ENCODE measurements at regions not wholly inside any gene's neighbourhood (a gene's known extent, or its start where the extent isn't known, plus 50 kb on each side); places are given as distances from the start of the nearest gene placed in this dataset.
"Not testable (repeated sequence)": the region's sequence is repeated elsewhere in the genome, so short reads cannot be mapped to it uniquely, and the experiment has no call there.

DNA sequence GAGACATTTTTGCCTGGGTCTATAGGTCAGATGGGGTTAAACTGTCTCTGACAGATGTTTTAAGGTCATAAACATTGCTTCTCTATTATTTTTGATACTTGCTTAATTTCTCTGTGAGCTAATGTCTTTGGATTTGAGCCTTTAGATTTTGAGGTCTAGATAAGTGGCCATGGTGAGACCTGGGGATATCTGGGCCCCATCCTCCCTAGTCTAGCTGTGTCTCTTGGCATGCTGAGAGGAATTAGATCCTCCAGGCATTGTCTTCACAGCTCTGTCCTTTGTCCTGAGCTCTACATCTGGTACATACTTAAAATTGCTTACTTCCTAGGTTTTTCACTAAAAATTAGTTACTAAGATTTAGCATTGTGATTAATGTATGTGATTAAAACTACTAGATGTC is 265.0 kb upstream of the NPSR1 start:
- no peak for DNase-seq (ENCODE audit: low read depth)

DNA sequence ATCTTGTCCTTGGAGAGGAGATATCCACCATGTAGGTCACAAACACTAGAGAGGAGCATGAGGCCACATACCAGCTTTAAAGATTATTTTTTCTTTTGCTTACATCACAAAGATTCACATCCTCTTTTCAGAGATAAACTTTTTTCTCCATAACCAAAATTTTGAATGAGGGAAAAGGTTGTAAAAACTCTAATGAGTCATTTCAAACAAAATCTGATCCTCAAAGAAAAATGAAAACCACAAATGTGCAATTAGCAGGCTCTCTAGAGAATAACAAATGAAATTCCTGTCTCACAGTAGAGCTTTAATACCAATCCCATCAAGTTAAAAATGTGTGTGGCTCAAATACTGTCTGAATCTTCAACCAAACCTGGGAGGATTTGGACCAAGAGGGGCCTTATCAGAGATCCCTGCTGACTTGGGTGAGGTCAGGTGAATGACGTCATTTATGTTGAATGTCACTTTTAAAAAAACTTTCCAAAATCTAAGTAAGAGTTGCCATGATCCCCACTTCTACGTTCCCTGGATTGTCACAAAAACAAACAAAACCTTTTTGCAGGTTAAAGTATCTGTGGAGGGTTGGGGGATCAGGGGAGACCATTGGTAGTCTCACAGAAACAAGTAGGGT is 261.5 kb upstream of the NPSR1 start:
- DNase-seq (ENCODE audit: low read depth): no peak

DNA sequence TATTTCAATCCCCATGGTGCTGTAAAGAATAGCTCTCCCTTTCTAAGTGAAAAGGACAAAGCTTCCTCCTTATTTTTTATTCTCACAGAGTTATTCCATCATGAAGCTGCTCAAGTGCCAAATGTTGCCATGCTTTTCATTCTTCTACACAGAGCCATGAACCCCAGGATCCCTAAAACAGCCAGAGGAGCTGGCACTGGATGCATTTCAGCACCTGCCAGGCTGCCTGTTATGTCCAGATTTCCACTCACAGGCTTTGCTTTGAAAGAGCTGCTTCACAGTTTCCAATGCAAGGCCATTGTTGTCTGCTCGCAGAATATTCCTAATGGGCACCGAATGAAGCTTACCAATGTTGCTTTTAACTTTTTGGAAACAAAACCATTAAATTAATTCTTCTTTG is 256.2 kb upstream of the NPSR1 start:
- DNase-seq (ENCODE audit: low read depth): no peak

DNA sequence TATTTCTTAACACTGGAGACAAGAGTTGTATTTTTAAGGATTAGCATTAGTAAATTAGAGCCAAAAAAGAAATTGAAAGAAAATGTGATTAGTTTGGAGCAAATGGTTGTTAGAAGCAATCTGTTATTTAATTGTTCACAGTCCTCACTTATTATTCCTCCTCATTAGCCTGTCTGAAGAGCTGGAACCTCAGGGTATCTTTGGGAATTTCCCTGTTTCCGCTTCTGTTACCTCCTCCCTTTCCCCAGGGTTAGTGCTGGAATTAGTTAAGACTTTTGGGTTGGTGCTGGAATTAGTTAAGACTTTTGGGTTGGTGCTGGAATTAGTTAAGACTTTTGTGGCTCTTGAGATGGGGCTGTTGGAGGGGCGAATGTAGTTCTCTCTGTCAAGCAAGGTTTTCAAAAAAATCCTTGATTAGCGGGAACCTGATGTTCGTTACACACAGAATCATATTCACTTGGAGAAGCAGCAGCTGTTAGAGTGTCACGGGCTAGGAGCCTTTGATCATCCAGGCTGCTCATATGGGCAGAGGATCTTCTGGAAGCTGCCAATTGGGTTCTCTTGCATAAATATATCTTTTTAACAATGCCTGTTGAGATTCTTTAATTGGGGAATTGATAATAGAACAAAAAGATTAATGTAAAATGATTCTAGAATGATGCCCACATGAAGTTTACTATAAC is 251.0 kb upstream of the NPSR1 start:
- DNase-seq (ENCODE audit: low read depth): no peak

DNA sequence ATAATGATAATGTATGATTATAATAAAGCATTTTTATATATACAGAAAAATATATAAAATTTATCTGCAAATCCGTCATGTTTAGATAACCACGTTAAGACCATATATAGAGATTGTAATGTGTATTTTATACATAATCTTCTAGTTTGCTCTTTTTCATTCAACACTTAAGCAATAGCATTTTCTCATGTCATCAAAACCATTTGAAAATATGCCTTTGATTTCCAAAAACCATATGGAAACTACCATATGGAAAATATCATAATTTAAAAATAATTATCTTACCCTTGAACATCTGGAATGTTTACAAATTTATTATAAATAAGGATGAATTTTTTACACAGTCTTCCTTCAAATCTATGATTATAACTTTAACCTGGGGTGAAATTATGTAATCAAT is 250.4 kb upstream of the NPSR1 start:
- DNase-seq (ENCODE audit: low read depth): no peak

DNA sequence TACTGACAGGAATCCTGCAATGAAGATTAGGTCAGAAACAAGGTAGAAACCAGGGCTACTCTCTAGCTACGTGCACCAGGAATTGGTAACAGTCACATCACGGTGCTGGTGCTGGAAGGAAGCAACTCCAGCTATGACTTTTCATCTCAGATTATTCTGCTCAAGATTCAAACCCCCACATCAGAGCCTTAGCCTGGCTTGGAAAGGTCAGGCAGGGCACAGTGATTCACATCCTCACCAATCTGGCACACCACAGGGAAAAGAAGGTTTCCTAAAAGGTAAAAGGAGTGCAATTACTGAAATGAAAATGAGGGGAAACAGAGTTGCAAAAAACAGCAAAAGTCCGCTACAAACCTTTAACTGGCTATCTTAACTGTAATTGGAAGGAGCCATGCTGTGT is 240.2 kb upstream of the NPSR1 start:
- DNase-seq (ENCODE audit: low read depth): no peak

DNA sequence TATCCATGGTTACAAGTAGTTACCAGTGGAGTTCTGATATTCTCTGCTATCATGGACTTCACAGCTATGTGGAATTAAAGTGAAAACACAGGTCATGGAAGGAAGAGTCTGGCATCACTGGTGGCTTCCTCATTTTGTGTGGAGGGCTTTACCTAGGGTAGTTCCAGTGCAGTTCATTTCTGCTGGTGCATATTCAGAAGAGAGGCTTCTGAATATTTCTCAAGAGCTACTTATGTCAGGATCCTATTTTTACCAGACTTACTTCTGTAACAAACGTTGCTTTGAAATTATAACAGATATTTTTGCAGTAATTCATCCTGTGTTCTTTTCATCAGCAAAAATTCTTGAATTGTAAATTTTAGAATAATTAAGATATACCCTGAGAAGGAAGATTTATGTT is 236.5 kb upstream of the NPSR1 start:
- no peak for DNase-seq (ENCODE audit: low read depth)

DNA sequence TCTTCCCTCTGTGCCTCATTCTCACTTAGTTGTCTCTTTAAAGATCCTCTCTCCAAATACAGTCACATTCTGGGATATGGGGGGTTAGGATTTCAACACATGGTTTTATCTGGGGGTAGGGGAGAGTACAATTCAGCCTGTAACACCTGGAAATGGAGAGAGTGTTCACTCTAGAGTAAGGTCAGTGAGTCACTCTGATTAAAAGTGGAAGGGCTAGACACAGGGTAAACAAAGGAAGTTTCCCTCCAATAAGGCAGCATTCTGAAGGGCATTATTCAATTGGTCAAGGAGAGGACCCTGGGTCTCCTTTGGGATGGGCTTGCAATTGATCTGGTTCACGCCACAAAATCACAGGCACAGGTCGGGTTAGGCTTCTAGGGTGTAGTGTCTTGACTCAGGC is 232.8 kb upstream of the NPSR1 start:
- no peak for DNase-seq (ENCODE audit: low read depth)

DNA sequence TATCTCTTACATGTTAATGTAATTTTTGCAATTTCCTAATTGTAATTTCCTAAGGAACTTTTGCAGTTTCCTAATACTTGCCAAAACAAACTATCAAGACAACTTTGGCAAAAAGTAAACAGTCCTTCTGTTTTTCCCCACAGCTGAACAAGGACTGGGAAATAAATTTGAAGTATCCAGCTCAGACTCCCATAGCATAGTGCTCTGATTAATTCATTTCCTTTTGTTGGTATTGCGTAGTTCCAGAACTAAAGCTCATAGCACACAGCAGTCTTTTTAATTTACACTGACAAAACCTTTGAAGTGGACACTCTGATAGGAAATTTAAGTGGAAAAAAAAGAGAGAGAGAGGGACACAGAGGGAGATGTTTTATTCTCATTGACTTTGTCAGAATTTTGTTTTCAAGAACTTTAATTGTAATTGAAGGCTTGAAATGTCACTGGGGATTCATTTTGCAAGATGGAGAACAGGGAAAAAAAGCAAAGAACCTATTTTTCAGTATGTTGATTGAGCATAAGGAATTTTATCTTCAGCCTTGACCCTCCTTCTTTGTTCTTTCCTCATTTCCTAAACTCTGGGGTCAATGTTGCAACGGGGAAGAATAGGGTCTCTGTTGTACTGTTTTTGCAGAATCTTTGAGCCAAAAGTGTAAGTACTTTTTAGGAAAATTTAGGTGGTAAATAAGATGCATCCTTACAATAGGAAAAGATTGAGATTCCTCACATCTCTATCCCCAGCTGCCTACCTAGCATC is 232.2 kb upstream of the NPSR1 start:
- DNase-seq (ENCODE audit: low read depth): no peak

DNA sequence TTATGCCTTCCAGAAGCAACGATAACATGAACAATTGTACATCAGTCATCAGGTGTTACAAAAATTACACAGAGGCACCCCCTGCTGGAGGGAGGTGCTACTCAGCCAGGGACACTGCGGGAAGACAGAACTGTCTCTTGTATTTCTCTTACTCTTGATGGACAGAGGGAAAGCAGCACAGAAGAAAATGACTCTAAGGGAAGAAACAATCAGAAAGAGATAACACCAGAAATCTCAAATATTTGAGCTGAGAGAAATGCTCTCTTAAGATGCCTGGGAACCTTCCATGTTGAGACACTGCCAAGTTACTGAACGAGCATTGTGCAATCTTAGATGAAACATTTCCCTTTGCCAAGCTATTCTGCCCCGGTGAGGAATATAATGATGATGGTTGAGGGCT is 227.6 kb upstream of the NPSR1 start:
- DNase-seq (ENCODE audit: low read depth): no peak

DNA sequence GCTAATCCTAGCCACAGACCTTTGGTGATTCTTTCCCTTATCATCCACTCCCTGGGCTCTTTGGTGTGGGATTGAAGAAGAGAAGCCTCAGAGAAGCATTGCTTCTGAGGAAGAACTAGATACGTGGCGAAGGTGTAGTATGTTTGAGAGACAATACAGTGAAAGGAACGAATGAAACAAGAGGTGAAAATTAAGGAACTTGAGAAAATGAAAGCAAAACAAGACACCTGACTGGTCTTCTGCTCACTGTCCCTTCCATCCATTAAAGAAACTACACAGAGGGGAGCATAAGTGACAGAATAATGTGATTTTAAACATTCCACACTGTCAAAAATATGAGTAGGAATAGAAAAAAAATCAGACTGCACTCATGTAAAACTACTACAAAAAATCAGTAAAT is 219.6 kb upstream of the NPSR1 start:
- no peak for DNase-seq (ENCODE audit: low read depth)

DNA sequence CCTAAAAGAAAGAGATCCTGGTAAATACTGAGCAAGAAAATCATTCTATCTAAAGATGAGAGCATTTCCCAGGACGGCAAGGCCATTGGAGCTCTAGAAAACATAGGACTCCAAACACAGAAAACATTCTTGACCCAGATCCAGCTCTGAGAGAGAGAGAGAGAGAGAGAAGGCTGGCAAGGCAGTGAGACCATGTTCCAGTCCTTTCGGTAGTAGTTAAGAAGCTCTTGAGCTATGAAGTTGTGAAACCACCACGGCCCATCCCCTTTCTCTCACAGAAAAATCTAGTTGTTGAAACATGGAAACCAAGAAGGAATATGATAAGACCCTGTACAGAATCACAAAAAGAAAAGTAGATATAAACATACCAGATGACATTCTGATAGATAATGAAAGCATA is 212.4 kb upstream of the NPSR1 start:
- no peak for DNase-seq (ENCODE audit: low read depth)

DNA sequence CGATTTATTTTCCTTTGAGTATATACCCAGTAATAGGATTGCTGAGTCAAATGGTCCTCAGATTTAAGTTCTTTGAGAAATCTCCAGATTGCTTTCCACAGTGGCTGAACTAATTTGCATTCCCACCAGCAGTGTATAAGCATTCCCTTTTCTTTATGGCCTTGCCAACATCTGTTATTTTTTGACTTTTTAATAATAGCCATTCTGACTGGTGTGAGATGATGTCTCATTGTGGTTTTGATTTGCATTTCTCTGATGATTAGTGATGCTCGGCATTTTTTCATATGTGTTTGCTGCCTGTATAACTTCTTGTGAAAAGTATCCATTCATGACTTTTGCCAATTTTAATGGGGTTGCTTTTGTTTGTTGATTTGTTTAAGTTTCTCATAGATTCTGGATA is 209.5 kb upstream of the NPSR1 start:
- DNase-seq (ENCODE audit: low read depth): not testable (repeated sequence)

DNA sequence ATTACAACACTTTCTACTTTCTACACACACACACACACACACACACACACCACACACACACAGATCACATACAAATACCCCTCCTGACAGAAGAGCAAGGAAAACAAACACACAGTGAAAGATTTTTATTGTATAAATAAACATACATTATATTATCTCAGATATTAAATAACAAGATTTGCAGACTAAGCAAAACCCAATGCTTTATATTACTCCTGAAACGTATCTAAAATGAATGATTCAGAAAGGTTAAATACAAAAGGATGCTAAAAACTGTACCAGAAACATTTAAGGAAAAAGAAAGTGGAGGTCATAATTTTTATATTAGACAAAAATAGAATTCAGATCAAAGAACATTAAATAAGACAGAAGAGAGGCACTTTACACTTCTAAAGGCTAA is 208.3 kb upstream of the NPSR1 start:
- DNase-seq (ENCODE audit: low read depth): no peak

DNA sequence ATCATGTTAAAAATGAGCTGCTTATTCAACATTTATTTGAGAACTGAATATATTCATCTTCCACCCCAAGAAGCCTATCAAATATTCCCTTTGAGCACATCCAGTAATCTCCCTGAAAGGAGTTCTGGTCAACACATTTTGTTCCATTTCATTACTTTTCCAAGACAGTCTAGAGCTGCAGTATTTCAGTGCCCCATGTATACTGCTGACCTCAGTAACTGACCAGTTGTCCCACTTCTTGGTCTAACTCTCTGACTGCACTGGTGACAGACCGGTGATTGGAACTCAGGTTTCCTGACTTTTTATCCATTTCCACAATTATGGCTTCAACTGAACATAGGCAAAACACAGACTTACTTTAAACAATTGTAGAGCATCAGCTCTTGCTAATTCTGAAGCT is 206.8 kb upstream of the NPSR1 start:
- no peak for DNase-seq (ENCODE audit: low read depth)

DNA sequence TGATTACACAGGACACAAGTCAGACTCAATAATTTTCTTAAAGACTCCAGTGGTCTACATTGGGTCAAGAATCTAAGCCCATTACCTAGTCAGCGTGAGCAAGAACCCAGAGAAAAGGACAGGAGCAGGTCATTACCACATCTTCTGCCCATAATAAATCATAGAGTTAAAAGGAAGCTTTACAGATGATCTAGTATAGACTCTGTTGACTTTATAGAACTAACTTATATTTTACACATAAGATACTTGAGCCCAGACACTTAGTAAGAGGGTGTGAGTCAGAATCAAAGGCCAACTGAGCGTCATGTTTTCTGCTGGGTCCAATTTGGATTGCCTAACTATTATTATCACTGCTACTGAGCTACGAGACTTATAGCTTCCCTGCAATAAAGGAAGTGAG is 206.1 kb upstream of the NPSR1 start:
- DNase-seq (ENCODE audit: low read depth): no peak

DNA sequence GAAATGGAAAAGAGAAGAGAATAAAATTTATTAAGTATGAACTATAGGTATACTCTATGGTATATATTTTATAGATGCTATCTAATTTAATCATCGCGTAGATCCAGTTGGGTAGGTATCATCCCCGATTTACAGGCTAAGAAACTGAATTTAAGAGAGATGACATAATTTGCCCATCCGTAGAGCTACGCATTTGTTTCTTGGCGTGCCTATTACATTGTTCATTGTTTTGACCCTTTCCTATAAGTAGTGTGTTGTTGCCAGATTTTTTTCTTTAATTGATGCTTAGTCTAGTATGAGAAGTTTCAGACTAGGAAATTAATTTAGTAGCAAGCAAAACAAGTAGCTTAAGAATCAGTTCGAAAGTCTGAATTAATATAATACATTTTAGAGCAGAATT is 205.7 kb upstream of the NPSR1 start:
- DNase-seq (ENCODE audit: low read depth): no peak

DNA sequence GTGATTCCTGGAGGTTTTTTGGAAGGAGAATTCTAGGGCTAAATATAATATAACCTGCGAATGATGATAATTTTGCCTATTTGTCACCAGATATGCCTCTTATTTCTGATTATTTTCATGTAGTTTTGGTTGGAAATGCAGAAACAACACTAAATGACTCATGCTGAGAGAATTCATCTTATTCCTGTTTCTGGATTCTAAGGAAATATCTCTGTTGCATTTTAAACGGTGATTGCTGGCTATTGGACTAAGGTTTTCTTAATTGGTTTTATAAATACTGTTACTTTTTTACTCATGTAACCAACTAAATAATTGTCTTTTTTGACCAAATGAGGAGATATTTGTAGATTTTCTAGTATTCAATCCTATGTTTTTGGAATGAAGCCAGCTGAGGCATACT is 204.9 kb upstream of the NPSR1 start:
- DNase-seq (ENCODE audit: low read depth): no peak

DNA sequence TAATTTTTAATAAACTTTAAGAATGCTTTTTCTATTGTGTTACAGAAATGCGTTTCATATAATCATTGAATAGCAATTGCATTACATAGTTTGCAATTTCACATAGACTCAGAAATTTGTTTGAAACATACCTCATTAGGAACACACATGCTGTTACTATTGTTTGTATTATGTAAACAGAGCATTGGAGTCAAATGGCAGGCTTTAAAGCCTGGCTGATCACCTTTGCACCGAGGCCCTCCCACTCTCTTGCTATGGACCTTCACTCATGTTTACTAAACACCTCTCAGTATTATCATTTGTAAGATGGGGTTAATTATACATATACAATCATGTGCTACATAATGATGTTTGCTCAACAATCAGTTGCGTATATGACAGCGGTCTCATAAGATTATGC is 203.6 kb upstream of the NPSR1 start:
- DNase-seq (ENCODE audit: low read depth): no peak

DNA sequence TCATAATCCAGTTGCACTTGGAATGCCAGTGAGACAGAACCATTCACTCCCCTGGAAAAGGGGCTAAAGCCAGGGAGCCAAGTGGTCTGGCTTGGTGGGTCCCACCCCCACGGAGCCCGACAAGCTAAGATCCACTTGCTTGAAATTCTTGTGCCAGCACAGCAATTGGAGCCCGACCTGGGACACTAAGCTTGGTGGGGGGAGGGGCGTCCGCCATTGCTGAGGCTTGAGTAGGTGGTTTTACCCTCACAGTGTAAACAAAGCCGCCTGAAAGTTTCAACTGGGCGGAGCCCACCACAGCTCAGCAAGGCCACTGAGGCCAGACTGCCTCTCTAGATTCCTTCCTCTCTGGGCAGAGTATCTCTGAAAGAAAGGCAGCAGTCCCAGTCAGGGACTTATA is 200.7 kb upstream of the NPSR1 start:
- DNase-seq (ENCODE audit: low read depth): no peak

DNA sequence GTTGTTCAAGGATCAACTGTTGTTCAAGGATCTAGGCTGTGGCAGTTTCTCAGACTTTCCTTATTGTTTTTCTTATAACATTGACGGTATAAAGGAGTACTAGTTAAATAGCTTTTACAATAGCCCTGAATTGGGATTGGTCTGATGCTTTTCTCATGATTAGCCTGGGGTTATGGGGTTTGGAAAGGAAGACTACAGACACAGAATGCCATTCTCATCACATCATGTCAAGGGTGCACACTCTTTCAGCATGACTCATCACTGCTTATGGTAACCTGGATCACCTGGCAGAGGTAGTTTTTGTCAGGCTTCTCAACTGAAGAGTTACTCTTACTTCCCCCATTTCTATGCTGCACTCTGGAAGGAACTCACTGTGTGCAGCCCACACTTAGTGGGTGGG is 194.2 kb upstream of the NPSR1 start:
- no peak for DNase-seq (ENCODE audit: low read depth)

DNA sequence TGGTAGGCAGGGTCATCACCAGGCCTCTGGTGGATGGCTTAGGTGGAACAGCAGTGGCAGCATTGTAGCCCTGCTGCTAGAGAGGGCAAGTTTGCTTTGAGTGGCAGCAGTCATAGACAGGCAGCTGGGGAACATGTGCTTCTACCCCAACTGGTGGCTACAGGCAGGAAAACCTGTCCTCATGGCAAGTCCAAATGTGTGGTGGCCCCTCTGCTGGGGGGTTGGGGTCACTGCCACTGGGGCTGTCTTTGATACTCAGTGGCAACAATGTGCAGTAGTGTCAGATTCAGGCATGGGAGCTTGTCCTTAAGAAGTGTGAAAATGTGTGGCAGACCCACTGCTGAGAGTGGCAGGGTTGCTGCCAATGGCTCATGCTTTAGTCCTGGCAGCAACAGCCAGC is 186.2 kb upstream of the NPSR1 start:
- no peak for DNase-seq (ENCODE audit: low read depth)

DNA sequence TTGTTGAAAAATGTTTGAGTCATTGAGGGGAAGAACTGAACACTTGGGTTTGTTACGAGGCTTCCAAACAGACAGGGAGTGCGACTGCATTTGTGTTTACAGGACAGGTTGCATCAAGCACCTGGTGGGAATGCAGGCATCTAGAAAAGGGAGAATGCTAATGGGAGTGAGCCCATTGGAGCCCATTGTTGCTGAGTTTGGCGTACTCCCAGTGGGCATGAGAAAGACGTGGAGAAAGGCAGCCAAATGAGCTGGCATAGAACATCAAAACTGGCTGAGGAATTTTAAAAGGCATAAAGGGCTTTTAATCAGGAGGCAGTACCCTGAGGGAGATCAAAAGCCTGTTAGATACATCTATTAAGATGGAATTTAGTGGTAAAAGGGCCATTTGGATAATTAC is 171.6 kb upstream of the NPSR1 start:
- no peak for DNase-seq (ENCODE audit: low read depth)
